ENCODE measurements at regions not wholly inside any gene's neighbourhood (a gene's known extent, or its start where the extent isn't known, plus 50 kb on each side); places are given as distances from the start of the nearest gene placed in this dataset.

- no peak overlapping the region for H3K4me3 ChIP-seq (ENCODE audit: low read depth, low read length)
- in situ Hi-C loops (cut with HindIII; ENCODE audit: low sequenced_read_pairs): no loop called here
- no peak for DNase-seq (ENCODE audit: low read depth)
- TF ChIP-seq CTCF (IDR thresholded peaks at IDR 0.05; ENCODE audit: low read depth, low read length, missing control alignments): no peak
Observed at GRCh38 chr3:54064486-54064885, 57.9 kb upstream of the CACNA2D3 start.

GRCh38 chr3:54062546-54062945 lies 59.8 kb upstream of the CACNA2D3 start:
- no peak for DNase-seq (ENCODE audit: low read depth)
- TF ChIP-seq CTCF (IDR thresholded peaks at IDR 0.05; ENCODE audit: low read depth, low read length, missing control alignments): no peak
- no peak overlapping the region for H3K4me3 ChIP-seq (ENCODE audit: low read depth, low read length)
- in situ Hi-C loops (cut with HindIII; ENCODE audit: low sequenced_read_pairs): no loop called here

- no peak overlapping the region for H3K4me3 ChIP-seq (ENCODE audit: low read depth, low read length)
- no peak for DNase-seq (ENCODE audit: low read depth)
- in situ Hi-C loops (cut with HindIII; ENCODE audit: low sequenced_read_pairs): no loop called here
- TF ChIP-seq CTCF (IDR thresholded peaks at IDR 0.05; ENCODE audit: low read depth, low read length, missing control alignments): no peak
Observed at GRCh38 chr3:54056521-54056920, 65.8 kb upstream of the CACNA2D3 start.

- no peak for DNase-seq (ENCODE audit: low read depth)
- in situ Hi-C loops (cut with HindIII; ENCODE audit: low sequenced_read_pairs): no loop called here
- H3K4me3 ChIP-seq (ENCODE audit: low read depth, low read length): no peak overlapping the region
- no peak for TF ChIP-seq CTCF (IDR thresholded peaks at IDR 0.05; ENCODE audit: low read depth, low read length, missing control alignments)
Observed at GRCh38 chr3:54053882-54054281, 68.5 kb upstream of the CACNA2D3 start.

GRCh38 chr3:54053211-54053610 lies 69.1 kb upstream of the CACNA2D3 start:
- no peak for TF ChIP-seq CTCF (IDR thresholded peaks at IDR 0.05; ENCODE audit: low read depth, low read length, missing control alignments)
- H3K4me3 ChIP-seq (ENCODE audit: low read depth, low read length): no peak overlapping the region
- DNase-seq (ENCODE audit: low read depth): no peak
- in situ Hi-C loops (cut with HindIII; ENCODE audit: low sequenced_read_pairs): no loop called here

GRCh38 chr3:54047568-54047967 lies 74.8 kb upstream of the CACNA2D3 start:
- no peak overlapping the region for H3K4me3 ChIP-seq (ENCODE audit: low read depth, low read length)

More at GRCh38 chr3:54047568-54047967, 74.8 kb upstream of the CACNA2D3 start:
- in situ Hi-C loops (cut with HindIII; ENCODE audit: low sequenced_read_pairs): no loop called here
- DNase-seq (ENCODE audit: low read depth): no peak
- TF ChIP-seq CTCF (IDR thresholded peaks at IDR 0.05; ENCODE audit: low read depth, low read length, missing control alignments): no peak

All from astrocyte of the cerebellum (primary cell).